DND-41 (cell line): ENCODE measurements at regions not wholly inside any gene's neighbourhood (a gene's known extent, or its start where the extent isn't known, plus 50 kb on each side); places are given as distances from the start of the nearest gene placed in this dataset.

ENCODE experiments used
- CTCF ChIP-seq: IDR thresholded peaks from 2 replicates; pipeline ENCODE4 v1.5.1; 2012; ENCODE audit warnings: borderline replicate concordance, low read length, moderate library complexity, mild to moderate bottlenecking; ENCODE audit not compliant: poor library complexity, severe bottlenecking; ENCODE audit errors: extremely low read depth
- EZH2 ChIP-seq: IDR thresholded peaks from 3 replicates; pipeline ENCODE4 v1.6.1; 2012; ENCODE audit warnings: borderline replicate concordance, low read depth, mild to moderate bottlenecking, moderate library complexity, low read length, inconsistent platforms; ENCODE audit not compliant: severe bottlenecking

DNA sequence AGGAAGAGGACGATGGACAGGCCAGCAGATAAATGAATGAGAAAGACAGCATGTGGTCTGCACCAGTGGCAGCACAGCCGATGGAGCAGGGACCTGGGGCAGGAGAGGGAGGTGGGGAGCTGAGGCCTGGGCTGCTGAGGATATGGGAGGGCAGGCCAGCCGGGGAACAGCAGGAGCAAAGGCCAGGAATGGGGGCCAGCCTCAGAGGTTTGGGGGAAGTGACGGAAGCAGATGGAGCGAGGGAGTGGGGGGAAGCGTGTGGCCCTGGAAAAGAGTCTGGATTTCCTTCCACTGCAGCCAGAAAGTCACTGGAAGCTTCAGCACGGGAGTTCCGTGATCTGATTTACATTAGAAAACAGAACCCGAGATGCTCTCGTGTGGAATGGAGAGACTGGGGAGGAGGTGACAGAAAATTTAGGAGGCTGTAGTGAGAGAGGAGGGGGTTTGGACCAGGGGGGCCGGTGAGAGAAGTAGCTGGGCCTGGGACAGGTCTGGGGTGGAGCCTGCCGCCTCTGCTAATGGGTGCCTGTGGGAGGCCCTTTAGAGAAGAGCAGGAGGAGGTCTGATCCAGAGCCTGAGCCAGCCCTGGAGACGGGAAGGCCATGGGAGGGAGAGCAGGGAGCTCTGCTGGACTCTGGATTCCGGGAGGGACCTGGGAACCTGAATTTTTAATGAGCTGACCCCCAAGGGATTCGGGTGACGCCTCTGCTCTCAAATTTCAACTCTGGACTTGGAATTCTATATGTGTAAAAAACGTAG, 65.4 kb downstream of the TSPAN17 start:
- TF ChIP-seq CTCF (no peak), EZH2 (no peak)
